CD4-positive, alpha-beta T cell (primary cell): ENCODE measurements at regions not wholly inside any gene's neighbourhood (a gene's known extent, or its start where the extent isn't known, plus 50 kb on each side); places are given as distances from the start of the nearest gene placed in this dataset.

Experiments
- ATAC-seq: fragments of 200-7000 bp; cut with Tn5 transposase; one replicate; pipeline ENCODE4 v1.10.0; 2022; ENCODE audit warnings: mild to moderate bottlenecking; ENCODE audit not compliant: poor library complexity
- CTCF ChIA-PET: fragments of 350-600 bp; sonication (Branson Sonifier 250); formaldehyde crosslinking; loops from one replicate; lab custom pipeline; 2021; ENCODE audit warnings: antibody characterized with exemption, inconsistent platforms; lab: Charles Lee
- POLR2A ChIA-PET: fragments of 350-600 bp; sonication (Branson Sonifier 250); formaldehyde crosslinking; loops from one replicate; lab custom pipeline; 2021; ENCODE audit warnings: antibody characterized with exemption, inconsistent platforms; lab: Charles Lee
- DNase-seq, 14 experiments: peaks; one replicate each; pipeline ENCODE4 v3.0.0-alpha.2; 2013 to 2020; ENCODE audit warnings: mixed read lengths in 2 of 14
- H3K27ac ChIP-seq, 2 donors: one replicate each; pipeline versions ENCODE4 v1.5.1 to v1.7.0; 2013; ENCODE audit warnings: low read length in 2 of 2, low read depth in 1 of 2, mild to moderate bottlenecking in 1 of 2
- H3K27me3 ChIP-seq, 2 experiments: 1 replicate in 1 of 2; 2 replicates in 1 of 2; pipeline versions ENCODE4 v1.6.1 to v1.7.0; 2013; ENCODE audit warnings: low read length in 2 of 2, control low read depth in 1 of 2, mild to moderate bottlenecking in 1 of 2, moderate library complexity in 1 of 2; ENCODE audit not compliant: insufficient read depth in 2 of 2, control insufficient read depth in 1 of 2
- H3K36me3 ChIP-seq: one replicate; pipeline ENCODE4 v1.6.1; 2013; ENCODE audit warnings: low read length, control low read depth; ENCODE audit not compliant: insufficient read depth
- H3K4me1 ChIP-seq: one replicate; pipeline ENCODE4 v1.6.1; 2013; ENCODE audit warnings: low read length, control low read depth; ENCODE audit not compliant: insufficient read depth
- H3K4me3 ChIP-seq: one replicate; pipeline ENCODE4 v1.5.1; 2013; ENCODE audit warnings: mild to moderate bottlenecking, low read length, moderate library complexity
- H3K9me3 ChIP-seq, 2 experiments: 1 replicate in 1 of 2; 2 replicates in 1 of 2; pipeline versions ENCODE4 v1.6.1 to v1.7.0; 2013; ENCODE audit warnings: low read length in 2 of 2, mild to moderate bottlenecking in 2 of 2, control low read depth in 1 of 2, moderate library complexity in 1 of 2; ENCODE audit not compliant: control insufficient read depth in 1 of 2, insufficient read depth in 1 of 2
- H3K27ac Mint-ChIP-seq: one replicate; pipeline ENCODE4 v1.8.0; 2020; ENCODE audit warnings: mixed read lengths
- H3K27me3 Mint-ChIP-seq: one replicate; pipeline ENCODE4 v1.8.0; 2021; ENCODE audit warnings: mixed read lengths
- H3K36me3 Mint-ChIP-seq: one replicate; pipeline ENCODE4 v1.8.0; 2021; ENCODE audit warnings: low read depth, mixed read lengths
- H3K4me1 Mint-ChIP-seq: one replicate; pipeline ENCODE4 v1.8.0; 2021; ENCODE audit warnings: low read depth, mixed read lengths
- H3K4me3 Mint-ChIP-seq: one replicate; pipeline ENCODE4 v1.8.0; 2020; ENCODE audit warnings: mild to moderate bottlenecking, mixed read lengths
- H3K9me3 Mint-ChIP-seq: one replicate; pipeline ENCODE4 v1.8.0; 2020; ENCODE audit warnings: mixed read lengths
- CTCF ChIP-seq: fragments of 200-600 bp; IDR thresholded peaks from one replicate; pipeline ENCODE4 v1.8.0; 2022; ENCODE audit warnings: antibody characterized with exemption, mild to moderate bottlenecking
- intact Hi-C, 2 experiments: fragments of 100-400 bp; cut with DNase I in 1 of 2; cut with micrococcal nuclease in 1 of 2; formaldehyde crosslinking; loops; one replicate each; pipeline versions ENCODE4 v1.15.1 to v1.9.0; 2023 to 2025; cut with DNase I, micrococcal nuclease

- Mint-ChIP-seq H3K27ac (no peak overlapping the region), H3K9me3 (peaks cover 10% of the 10 kb centered on the region), H3K27me3 (no peaks in the 10 kb centered on the region), H3K4me3 (no peak overlapping the region), H3K36me3 (no peaks in the 10 kb centered on the region), H3K4me1 (no peaks in the 10 kb centered on the region)
- no peak for TF ChIP-seq CTCF
- intact Hi-C loops = no loop called here
- Histone ChIP-seq H3K27me3 (no peaks in the 10 kb centered on the region), H3K36me3 (no peaks in the 10 kb centered on the region), H3K4me3 (no peak overlapping the region), H3K4me1 (no peaks in the 10 kb centered on the region), H3K9me3 (peaks cover 0 to 12% of the 10 kb centered on the region in 2 experiments), H3K27ac (no peak overlapping the region)
- DNase-seq (no peak), ATAC-seq (no peak)
- CTCF ChIA-PET = no interaction called here
- POLR2A ChIA-PET = no interaction called here
These were observed 190.5 kb downstream of the SEC16B start for GRCh38 chr1:177779166-177779965.

DNA sequence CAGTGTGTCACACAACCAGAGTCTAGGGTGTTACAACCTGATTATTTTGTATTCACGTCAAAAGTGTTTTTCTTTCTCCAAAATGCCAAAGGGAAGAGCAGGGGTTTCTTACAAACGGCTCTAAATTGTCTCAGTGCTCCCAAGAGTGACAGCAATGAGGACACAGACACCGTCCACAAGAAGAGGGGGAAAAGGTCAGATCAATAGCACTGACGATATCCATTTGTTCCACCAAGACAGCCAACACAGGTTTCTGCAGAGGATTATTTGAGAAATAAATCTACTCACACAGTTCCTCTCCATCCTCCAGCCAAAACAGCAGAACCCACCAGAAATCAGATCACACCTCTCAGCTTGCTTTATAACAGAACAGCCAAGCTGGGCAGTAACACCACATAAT lies 193.9 kb downstream of the SEC16B start:
- ATAC-seq (no peak), DNase-seq (no peak)
- Histone ChIP-seq H3K27me3 (no peaks in the 10 kb centered on the region), H3K4me3 (no peak overlapping the region), H3K9me3 (peaks cover 5 to 12% of the 10 kb centered on the region in 2 experiments), H3K27ac (no peak overlapping the region), H3K4me1 (no peaks in the 10 kb centered on the region), H3K36me3 (no peaks in the 10 kb centered on the region)
- H3K4me3 Mint-ChIP-seq = no peak overlapping the region
- no peaks in the 10 kb centered on the region for H3K36me3 Mint-ChIP-seq
- POLR2A ChIA-PET = no interaction called here
- peaks cover 19% of the 10 kb centered on the region for H3K9me3 Mint-ChIP-seq
- H3K27me3 Mint-ChIP-seq = no peaks in the 10 kb centered on the region
- CTCF ChIA-PET = no interaction called here
- intact Hi-C loops = no loop called here
- no peak for TF ChIP-seq CTCF
- no peaks in the 10 kb centered on the region for H3K4me1 Mint-ChIP-seq
- H3K27ac Mint-ChIP-seq = no peak overlapping the region

- H3K36me3 Mint-ChIP-seq = no peaks in the 10 kb centered on the region
- intact Hi-C loops = no loop called here
- peaks cover 5 to 8% of the 10 kb centered on the region in 2 experiments for H3K9me3 ChIP-seq
- no peak overlapping the region for H3K4me3 Mint-ChIP-seq
- no peaks in the 10 kb centered on the region for H3K27me3 ChIP-seq
- no peak overlapping the region for H3K27ac ChIP-seq
- no peaks in the 10 kb centered on the region for H3K4me1 Mint-ChIP-seq
- no peak overlapping the region for H3K27ac Mint-ChIP-seq
- POLR2A ChIA-PET = no interaction called here
- H3K4me3 ChIP-seq = no peak overlapping the region
- H3K27me3 Mint-ChIP-seq = no peaks in the 10 kb centered on the region
- no peak for TF ChIP-seq CTCF
- CTCF ChIA-PET = no interaction called here
- ATAC-seq (no peak), DNase-seq (no peak)
- no peaks in the 10 kb centered on the region for H3K4me1 ChIP-seq
- H3K9me3 Mint-ChIP-seq = peaks cover 23% of the 10 kb centered on the region
- no peaks in the 10 kb centered on the region for H3K36me3 ChIP-seq
These were observed 197.4 kb downstream of the SEC16B start for GRCh38 chr1:177772386-177772960.
